NCI-H82 treated with DMSO at 0.1 percent for 48 hours (cell line): ENCODE measurements at regions not wholly inside any gene's neighbourhood (a gene's known extent, or its start where the extent isn't known, plus 50 kb on each side); places are given as distances from the start of the nearest gene placed in this dataset.

Source experiments
- DNase-seq: peaks from one replicate; lab custom pipeline; 2025; ENCODE audit not compliant: unreplicated experiment; lab: John Stamatoyannopoulos, UW

DNA sequence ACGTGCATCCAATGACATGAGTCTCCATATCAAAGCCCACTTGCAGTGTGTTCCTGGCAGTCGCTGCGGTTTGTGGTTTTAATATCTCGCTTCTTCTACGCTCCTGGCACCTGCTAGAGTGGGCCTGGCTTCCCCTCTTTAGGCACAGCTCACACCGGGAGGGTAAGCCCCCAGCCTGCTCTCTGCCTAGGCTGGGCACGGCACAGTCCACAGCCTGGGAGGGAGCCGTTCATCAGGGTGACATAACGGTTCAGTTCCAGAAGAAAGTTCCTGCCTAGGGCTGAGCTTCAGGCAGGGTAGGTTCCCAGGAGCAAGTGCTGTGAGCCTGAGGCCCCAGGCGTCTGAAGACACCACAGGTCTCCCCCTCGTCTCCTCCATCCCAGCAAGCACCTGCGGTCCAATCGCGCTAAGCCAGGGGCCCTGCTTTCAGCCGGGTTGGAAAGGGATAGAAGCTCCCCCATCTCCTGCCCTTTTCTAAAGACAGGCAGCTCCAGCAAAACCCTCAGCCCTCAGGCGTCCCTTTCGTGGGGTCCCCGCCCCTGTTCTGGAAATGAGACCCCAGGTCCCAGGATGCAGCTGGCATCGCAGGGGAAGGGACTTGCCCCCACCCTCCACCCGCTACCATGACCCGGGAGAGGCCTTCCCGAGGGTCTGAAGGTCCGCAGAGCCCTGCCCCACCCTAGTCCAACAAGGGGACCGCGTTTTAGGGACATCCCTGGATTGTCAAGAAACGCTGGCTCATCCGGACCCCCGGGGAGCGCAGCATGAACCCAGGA lies 121.6 kb upstream of the ZNF507 start:
- no peak for DNase-seq

DNA sequence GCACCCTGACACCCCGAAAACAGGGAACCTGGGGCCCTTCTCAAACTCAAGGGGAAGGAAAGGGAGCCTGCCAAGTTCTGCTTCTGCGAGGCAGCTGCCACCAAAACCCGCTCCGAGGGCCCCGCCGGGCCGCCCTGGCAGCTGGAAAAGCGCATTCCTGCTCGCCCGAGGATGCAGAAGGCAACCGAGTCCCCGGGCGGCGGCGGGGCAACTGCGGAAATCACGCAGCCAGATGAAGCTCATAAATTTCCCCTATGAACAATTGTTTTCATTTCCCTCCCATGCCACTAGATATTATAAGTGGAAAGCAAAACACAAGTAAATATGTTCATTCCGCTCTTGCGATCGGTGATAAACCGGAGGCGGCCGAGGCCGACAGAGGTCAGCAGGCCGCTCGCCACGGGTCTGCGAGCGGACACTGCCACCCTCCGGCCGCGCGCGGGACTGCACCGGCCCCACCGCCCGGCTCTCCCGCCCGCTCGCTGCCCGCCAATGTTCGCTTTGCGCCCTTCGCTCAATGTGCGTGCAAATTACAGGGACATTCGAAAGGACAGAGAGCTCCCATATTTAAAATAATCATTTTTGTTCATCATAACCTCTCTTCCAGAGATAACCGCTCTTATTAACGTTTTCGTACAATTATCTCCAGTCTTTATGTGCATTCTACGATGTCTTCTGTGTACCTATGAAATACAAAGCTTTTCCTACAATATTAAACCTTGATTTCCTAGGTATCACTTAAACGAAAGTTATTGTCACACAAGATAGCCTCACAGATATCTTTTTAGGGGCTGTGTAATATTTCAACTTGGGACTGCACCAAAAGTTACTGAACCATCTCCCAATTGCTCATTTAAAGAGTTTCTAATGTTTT lies 120.8 kb upstream of the ZNF507 start:
- no peak for DNase-seq

DNA sequence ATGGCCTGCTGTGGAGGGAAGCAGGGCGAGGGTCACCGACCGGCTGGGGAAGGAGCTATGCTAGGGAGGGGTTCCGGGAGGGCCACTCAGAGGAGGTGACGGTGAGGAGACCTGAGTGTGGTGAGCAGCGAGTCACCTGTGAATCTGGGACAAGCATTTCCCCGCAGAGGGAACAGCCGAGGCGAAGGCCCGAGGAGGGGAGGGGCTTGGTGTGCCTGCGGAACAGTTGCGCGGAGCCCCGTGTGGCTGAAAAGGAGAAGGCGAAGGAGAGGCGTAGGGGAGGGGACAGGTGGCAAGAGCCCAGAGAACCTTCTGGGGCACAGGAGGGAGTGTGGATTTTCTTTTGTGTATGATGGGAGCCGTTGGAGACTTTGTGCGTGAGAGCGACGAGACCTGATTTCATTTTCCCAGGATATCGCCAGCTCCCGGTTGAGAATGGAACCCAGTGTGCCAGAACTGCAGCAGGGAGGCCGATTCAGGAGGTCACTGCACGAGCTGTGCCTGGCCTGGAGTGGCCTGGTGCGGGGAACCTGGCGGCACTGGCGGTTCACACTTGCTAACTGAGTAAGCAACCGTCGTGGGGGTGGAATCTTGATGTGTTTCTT lies 117.7 kb upstream of the ZNF507 start:
- no peak for DNase-seq

DNA sequence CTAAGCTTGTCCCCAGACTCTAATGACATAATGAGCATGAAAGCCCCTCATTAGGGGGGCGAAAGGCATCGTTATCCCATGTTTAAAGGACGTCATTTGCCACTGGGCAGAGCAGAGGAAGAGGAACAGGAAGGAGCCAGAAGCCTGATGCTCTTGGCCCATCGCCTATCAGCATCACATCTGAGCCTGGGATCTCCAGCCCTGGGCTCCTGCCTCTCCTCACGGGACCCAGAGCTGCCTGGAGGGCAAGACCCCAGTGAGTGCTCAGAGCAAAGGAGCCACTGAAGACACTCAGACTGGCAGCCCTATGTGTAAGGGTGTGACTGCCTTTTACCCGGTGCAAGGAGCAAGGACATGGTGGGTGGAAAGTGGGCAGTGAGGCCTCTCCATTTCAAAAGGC lies 115.0 kb upstream of the ZNF507 start:
- no peak for DNase-seq

DNA sequence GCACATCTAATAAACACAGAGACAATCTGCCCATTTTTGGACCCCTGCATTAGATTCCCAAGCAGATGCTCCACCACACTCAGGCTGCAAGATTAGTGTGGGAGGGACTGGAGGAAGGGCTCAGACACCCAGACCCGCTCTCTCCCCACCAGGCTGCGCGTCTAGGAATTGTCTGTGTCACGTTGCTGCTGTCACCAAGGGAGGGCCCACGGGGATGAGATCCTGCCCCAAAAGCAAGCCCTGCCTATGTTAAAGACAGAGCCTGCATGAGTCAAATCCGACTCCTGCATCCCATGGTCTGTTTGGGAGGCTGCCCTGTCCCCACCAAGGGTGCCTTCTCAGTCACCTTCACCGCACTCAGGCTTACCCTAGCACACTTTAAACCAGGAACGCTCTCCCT lies 114.4 kb upstream of the ZNF507 start:
- DNase-seq: no peak

DNA sequence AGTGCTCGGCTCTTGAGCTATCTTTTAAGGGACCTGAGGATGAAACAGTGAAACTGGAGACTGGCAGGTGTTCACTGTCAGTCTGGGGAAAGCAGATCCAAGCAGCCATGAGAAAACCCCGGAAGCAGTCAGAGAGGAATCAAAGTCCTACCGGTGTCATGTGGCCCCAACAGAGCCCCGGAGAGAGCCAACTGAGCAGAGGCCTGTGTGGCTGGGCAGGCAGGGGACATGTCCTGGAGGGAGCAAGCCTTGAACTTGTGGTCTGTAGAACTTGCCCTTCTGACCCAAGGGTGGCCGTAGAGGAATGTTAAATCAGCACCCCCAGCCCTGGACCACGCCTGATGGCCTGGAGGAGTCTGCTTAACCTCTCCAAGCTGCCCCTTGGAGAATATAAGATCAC lies 113.7 kb upstream of the ZNF507 start:
- no peak for DNase-seq

DNA sequence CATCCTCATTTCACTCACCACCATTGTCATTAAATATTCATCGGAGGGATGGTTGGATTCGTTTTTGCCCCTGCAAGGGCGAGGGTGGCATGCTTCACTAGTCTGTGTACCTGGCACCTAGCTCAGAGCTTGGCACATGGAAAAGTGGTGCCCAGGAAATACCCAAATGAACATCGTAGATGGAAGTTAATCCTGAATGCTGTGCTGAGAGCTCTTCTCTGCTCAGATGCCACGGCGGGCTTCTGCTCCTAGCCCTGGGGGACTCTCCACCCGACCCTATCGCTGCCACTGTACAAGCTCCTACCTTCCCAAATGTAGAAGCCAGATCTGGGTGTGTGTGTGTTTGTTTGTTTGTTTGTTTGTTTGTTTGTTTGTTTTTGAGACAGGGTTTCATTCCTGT lies 113.0 kb upstream of the ZNF507 start:
- DNase-seq: no peak

DNA sequence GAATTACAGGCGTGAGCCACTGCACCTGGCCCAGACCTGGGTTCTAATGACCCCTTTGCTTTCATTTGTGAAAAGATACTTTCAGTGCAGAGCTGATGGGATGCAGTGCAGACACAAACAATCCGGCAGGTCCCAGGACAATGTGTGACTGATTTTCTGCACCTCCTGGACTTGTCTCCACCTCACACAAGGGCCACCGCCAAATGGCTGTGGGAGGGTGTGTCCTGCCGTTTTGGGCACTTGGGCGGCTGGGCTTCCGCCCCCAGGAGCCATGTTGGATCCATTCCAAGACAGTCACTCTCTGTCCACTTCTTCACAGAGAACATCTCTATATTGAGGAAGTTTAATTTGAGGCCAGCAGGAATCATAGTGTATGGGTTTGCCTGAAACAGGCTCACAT lies 112.3 kb upstream of the ZNF507 start:
- no peak for DNase-seq

DNA sequence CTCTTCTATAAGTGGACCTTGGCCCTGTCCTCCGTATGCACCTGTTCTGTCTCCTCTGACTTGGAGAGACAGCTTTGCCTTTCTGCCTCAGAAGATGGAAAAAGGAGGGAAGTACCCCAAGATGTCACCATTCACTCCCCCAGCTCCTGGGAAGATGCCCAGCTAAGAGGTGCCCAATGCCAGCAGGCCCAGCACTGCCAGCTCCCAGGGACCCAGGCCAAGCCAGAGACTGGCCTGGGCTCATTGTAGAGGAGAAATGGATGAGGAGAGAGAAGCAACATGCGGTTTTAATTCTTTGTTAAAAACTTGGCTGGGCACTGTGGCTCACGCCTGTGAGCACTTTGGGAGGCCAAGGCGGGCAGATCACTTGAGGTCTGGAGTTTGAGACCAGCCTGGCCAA lies 111.5 kb upstream of the ZNF507 start:
- no peak for DNase-seq

DNA sequence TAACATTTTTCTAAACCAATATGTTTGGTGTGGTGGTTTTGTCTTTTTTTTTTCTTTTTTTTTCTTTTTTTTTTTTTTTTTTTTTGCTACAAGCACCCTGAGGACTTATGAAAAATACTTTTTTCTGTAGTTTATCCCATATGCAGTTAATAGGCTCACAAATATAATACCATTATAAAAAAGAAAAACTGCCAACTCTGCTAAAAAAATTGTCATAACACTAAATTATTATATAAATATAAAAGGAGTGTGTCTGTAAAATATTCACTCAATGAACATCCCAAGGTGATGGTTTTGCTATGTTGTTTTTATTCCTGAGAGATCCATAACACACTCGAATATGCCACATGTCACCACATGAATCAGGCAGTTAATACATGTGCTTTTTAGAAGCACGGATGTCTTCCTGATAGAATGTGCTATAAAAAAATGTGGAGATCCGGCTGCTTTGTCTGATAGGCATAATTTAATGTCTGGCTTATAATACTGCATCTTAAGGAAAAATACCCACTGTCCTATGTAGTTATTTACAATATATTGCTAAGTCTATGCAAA lies 110.7 kb upstream of the ZNF507 start:
- DNase-seq: no peak

DNA sequence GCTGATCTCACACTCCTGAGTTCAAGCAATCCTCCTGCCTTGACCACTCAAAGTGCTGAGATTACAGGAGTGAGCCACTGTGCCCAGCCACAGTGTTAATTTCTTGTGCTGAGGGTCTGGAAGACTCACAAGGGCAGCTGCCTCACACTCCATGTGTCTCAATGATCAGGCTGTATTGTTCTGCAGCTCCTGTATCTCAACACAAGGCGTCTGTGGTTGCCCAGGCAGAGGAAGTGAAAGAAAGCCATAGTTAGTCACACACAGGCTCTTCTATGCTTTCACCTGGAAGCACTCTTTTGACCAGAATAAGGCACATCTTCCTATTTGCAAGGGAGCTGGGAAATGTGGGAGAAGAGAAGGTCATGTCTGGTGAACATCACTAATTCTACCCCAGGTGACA lies 107.3 kb upstream of the ZNF507 start:
- no peak for DNase-seq

DNA sequence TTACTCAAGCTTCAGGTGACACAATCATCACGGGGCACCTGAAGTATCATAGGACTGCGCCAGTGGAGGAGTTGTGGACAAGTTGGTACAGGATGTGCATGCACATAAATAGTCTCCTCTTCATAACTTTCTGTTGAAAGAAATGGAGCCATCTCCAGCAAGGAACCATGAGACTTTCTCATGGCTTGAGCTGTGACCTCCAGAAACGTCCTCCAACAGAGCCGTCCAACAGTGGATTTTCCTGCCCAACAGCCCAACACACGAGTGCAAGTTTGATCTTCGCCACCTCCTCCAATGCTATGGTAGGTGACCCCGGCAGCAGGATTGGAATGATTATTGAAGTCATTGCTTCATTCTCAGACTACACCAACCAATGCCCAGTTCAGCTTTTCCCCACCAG lies 105.1 kb upstream of the ZNF507 start:
- DNase-seq: no peak

DNA sequence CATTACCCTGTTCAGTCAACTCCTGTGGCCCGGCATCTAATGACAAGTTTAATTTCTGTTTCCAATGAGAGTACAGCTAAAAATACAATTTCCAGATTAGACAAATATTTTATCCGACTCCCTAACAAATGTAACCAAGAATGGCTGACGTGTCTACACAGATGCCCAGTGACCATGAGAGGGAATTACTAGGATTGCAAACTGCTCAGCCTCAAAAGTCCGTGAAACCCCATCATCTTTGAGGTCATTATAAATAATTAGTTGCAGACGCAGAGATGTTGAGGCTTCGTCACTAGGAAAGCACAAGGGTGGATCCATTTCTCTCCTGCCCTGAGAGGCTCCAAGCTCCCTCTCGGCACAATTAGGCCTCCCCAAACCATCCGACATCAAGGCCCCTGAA lies 104.1 kb upstream of the ZNF507 start:
- DNase-seq: no peak

DNA sequence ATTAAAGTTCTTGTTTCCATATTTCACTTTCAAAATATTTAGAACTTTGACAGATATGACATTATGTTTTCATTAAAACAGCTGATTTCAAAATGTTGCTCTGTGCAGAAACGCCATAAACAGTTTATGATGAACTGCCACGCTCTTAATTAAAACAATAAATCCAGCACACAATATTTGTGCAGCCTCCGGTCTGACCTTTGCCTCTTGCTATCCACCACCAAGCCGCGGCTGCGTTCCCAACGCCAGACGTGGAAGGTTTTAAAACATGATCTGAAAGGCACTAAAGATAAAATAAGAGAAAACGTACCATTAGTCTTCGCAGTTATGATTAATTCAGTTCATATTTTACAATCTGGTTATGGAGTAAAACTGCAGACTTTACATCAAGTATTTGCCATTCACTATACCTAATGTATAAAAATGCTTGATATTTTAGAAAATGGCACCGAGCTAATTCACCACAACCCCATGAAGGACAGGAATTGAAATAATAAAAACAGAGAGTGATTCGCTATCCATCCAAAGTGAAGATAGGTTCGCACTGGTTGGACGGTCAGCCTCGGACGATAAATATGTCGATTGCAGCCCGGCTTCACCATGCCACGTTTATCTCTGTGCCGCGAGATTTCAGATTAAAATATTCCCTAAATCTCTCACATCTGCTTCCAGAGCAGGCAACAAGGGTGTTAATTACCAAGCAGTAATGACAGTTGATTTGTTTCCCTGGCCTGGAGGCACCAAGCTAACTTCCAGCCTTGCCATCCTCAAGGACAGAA lies 103.3 kb upstream of the ZNF507 start:
- DNase-seq: no peak

DNA sequence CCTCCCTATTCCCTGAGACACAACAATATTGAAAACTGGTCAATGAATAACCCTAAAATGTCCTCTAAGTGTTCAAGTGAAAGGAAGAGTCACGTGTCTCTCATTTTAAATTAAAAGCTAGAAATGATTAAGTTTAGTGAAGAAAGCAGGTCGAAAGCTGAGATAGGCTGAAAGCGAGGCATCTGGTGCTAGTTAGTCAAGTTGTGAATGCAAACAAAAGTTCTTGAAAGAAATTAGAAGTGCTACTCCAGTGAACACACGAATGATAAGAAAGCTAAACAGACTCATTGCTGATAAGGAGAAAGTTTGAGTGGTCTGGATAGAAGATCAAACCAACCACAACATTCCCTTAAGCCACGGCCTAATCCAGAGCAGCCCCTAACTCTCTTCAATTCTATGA lies 99.4 kb upstream of the ZNF507 start:
- no peak for DNase-seq

DNA sequence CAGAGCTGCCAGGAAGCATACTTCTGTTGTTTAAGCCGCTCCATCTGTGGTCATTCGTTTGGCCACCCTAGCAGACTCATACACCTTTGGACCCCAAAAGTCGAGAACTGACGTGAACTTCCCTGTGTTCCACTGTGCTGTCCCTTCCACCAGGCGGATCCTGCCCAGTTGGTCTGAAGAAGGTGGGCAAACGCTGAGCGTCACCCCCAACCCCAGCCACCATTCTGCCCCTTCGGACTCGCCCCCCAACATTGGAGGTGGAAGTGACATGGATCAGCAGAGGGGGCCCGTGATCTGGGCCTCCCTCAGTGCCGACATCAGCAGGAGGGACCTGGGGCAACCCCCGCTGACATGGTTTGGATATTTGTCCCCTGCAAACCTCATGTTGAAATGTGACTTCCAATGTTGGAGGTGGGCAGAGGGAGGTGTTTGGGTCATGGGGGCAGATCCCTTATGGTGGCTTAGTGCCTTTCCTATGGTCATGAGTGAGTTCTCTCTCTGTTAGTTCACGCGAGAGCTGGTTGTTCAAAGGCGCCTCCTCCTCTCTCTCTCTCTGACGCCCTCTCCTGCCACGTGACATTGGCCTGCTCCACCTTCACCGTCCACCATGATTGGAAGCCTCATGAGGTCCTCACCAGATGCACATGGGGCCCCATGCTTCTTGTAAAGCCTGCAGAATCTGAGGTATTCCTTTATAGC lies 93.6 kb upstream of the ZNF507 start:
- no peak for DNase-seq

DNA sequence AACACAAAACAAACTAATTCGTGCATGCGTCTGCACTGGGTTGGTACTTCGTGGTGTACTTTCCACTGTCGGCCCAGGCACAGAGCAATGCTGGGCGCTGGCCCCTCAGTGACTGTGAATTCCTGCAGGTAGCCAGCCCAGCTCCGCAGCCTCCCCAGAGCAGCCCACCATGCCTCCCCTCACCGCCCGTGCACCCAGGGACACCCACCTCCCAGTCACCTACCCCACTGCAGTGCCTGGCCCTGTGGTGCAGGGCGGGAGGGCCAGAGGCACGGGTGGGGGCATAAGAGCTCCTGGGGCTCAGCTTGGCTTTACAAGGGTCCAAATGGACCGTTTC lies 93.1 kb upstream of the ZNF507 start:
- no peak for DNase-seq

DNA sequence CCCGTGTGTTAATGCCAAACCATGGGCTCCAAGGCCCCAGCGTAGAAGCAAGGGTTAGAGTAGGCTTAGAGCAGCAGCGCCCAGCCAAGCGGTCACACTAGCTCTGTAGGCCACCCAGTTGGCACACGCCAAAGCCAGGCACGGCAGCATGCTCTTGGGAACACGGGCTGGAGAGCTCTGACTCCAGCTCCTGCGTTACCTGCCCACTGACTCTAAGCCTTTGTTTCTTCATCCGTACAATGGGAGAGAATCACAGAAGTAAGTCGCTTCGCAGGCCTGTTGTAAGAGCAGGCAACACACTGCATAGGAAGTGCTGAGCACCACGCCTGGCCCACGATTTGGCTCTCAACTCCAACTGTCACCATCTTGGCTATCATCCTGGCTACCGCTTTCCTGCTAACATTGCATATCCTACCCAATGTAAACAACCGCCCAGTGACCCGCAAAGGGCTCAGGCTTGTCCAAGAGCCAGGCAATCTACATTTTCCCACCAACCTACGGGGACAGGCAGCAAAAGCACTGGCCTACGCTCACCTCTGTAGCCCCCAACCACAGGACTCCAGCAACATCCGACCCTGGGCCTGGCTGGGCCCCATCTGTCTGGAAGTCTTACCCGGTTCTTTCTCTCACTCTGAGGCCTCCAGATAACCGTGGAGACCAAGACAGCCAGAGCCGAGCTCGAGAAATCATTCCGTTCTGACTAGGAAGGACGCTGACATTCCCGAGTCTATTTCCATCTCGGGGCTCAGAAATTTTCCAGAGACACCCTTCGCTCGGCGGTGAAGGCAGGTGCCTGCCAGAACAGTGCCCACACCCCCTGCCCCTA lies 91.5 kb upstream of the ZNF507 start:
- DNase-seq: no peak

DNA sequence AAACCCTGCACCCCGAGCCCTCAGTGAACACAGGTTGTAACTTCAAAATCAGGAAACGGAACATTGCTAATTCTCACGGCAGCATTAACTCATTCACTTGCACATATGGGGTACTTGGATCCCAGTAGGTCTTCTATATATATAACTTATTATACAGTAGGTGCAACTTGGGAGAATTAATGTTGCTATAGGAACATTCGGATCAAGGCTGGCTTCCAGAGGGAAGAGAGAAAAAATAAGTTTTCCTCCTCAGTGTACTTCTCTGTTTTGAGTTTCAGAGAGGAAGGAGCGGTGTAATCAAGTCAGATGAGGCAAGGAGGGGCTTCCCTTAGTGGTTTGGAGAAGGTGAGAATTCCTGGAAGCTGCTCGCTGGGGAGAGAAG lies 90.9 kb upstream of the ZNF507 start:
- DNase-seq: no peak
